SU-DHL-6 (cell line): ENCODE measurements at regions not wholly inside any gene's neighbourhood (a gene's known extent, or its start where the extent isn't known, plus 50 kb on each side); places are given as distances from the start of the nearest gene placed in this dataset.

Experiments used
- H2AFZ ChIP-seq: fragments of 200-600 bp; sonication (generic); 2 replicates; pipeline ENCODE4 v1.6.1; 2014; ENCODE audit warnings: low read depth, mild to moderate bottlenecking, moderate library complexity, mixed read lengths, antibody characterized with exemption, low read length; ENCODE audit not compliant: severe bottlenecking
- H3F3A ChIP-seq: fragments of 200-600 bp; shearing (Covaris generic); 2 replicates; pipeline ENCODE4 v1.6.0; 2016; ENCODE audit warnings: antibody characterized with exemption, mild to moderate bottlenecking; ENCODE audit not compliant: insufficient read depth
- H3K27ac ChIP-seq: fragments of 200-600 bp; sonication (generic); 2 replicates; pipeline ENCODE4 v1.5.1; 2016; ENCODE audit warnings: low read depth, mild to moderate bottlenecking, low read length, moderate library complexity, mixed read lengths
- H3K27me3 ChIP-seq: fragments of 200-600 bp; sonication (generic), shearing (Covaris generic); 2 replicates; pipeline ENCODE4 v1.6.0; 2014; ENCODE audit warnings: mild to moderate bottlenecking, low read length
- H3K36me3 ChIP-seq: fragments of 200-600 bp; sonication (generic); 2 replicates; pipeline ENCODE4 v1.6.1; 2014; ENCODE audit warnings: mild to moderate bottlenecking, low read length, mixed read lengths
- H3K4me2 ChIP-seq: fragments of 300-600, 200-600 bp; shearing (Covaris generic), sonication (generic); 2 replicates; pipeline ENCODE4 v1.6.0; 2014; ENCODE audit warnings: low read length, low read depth, mild to moderate bottlenecking; ENCODE audit not compliant: poor library complexity, severe bottlenecking
- H3K4me3 ChIP-seq: fragments of 200-600 bp; sonication (generic); 2 replicates; pipeline ENCODE4 v1.5.1; 2014; ENCODE audit warnings: antibody characterized with exemption, low read length, mild to moderate bottlenecking, mixed read lengths; ENCODE audit not compliant: insufficient read depth, poor library complexity, severe bottlenecking
- H3K79me2 ChIP-seq: fragments of 200-600 bp; sonication (generic); 2 replicates; pipeline ENCODE4 v1.6.1; 2014; ENCODE audit warnings: mild to moderate bottlenecking, low read length, moderate library complexity; ENCODE audit not compliant: insufficient read depth
- H3K9ac ChIP-seq: fragments of 200-600 bp; sonication (generic); 2 replicates; pipeline ENCODE4 v1.7.0; 2014; ENCODE audit warnings: mild to moderate bottlenecking, low read length
- H3K9me2 ChIP-seq: fragments of 200-600 bp; sonication (generic); replicated peaks from 2 replicates; pipeline ENCODE4 v1.6.1; 2014; ENCODE audit warnings: low read length; ENCODE audit not compliant: insufficient read depth
- H3K9me3 ChIP-seq: fragments of 200-600 bp; sonication (generic); 2 replicates; pipeline ENCODE4 v1.6.1; 2014; ENCODE audit warnings: low read length, mixed read lengths; ENCODE audit not compliant: insufficient read depth
- H4K20me1 ChIP-seq: fragments of 200-600 bp; sonication (generic); 2 replicates; pipeline ENCODE4 v1.6.1; 2014; ENCODE audit warnings: low read depth, mild to moderate bottlenecking, antibody characterized with exemption, low read length, moderate library complexity, mixed read lengths
- EZH2phosphoT487 ChIP-seq: fragments of 200-600 bp; sonication (generic), shearing (Covaris generic); conservative IDR thresholded peaks from 2 replicates; pipeline ENCODE4 v1.6.1; 2018; ENCODE audit warnings: mild to moderate bottlenecking, antibody characterized with exemption, low read length, moderate library complexity, mixed read lengths
- TF ChIP-seq, protein P1 (sequence below): fragments of 200-600 bp; sonication (generic); IDR thresholded peaks from one replicate; pipeline ENCODE4 v1.5.1; 2017; ENCODE audit warnings: antibody characterized with exemption, mild to moderate bottlenecking, low read length, moderate library complexity; ENCODE audit not compliant: insufficient read depth, poor library complexity, severe bottlenecking

DNA sequence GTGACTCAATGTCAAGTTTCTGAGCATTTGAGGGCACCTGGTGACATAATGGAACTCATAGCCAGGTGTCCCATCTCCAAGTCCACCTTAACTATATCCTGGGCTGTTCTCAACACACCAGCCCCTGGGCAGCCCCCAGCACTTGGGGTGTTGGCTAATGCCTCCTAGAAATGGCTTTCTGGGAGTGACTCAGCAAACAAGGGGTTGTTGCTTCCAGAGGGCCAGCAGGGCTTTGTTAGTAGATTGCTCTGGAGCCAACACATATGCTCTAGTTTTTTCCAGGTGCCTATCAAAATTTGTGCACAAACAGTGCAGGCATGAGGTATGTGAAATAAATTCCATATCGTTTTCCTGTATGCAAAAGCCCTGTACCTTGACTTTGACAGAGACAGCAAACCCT, 448.4 kb downstream of the SLC4A3 start:
- no peak overlapping the region for H3K4me3 ChIP-seq

DNA sequence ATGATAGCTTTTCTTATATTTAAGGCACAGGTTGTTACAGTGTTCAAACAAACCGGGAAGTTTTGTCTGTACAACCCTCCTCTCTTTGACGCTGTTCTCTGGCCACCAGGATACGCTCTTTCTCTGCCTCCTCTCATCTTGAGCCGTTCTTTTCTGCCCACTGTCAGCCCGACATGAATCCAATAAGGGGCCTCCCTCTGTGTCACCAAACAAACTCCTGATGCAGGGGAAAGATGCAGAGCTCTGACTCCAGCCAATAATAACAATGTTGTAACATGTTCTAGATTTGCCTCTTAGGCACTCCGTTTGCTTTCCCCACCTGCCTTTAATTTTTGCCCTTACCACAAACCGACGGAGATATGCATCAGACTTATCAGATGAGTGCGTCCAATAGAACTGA, 449.3 kb downstream of the SLC4A3 start:
- Histone ChIP-seq H3K79me2 (no peaks in the 10 kb centered on the region), H3K9me2 (no peaks in the 10 kb centered on the region), H4K20me1 (no peaks in the 10 kb centered on the region), H3F3A (no peaks in the 10 kb centered on the region), H3K27me3 (no peaks in the 10 kb centered on the region), H3K4me2 (no peak overlapping the region), H3K9me3 (no peaks in the 10 kb centered on the region), H2AFZ (no peak overlapping the region), H3K27ac (no peak overlapping the region), H3K4me3 (no peak overlapping the region), H3K9ac (no peak overlapping the region), H3K36me3 (no peaks in the 10 kb centered on the region)
- TF ChIP-seq, protein P1, sequence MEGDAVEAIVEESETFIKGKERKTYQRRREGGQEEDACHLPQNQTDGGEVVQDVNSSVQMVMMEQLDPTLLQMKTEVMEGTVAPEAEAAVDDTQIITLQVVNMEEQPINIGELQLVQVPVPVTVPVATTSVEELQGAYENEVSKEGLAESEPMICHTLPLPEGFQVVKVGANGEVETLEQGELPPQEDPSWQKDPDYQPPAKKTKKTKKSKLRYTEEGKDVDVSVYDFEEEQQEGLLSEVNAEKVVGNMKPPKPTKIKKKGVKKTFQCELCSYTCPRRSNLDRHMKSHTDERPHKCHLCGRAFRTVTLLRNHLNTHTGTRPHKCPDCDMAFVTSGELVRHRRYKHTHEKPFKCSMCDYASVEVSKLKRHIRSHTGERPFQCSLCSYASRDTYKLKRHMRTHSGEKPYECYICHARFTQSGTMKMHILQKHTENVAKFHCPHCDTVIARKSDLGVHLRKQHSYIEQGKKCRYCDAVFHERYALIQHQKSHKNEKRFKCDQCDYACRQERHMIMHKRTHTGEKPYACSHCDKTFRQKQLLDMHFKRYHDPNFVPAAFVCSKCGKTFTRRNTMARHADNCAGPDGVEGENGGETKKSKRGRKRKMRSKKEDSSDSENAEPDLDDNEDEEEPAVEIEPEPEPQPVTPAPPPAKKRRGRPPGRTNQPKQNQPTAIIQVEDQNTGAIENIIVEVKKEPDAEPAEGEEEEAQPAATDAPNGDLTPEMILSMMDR, result no peak
- TF ChIP-seq EZH2phosphoT487, result no peak

More for the DNA sequence above, 448.4 kb downstream of the SLC4A3 start:
- H3F3A ChIP-seq, result no peaks in the 10 kb centered on the region
- no peak overlapping the region for H3K27ac ChIP-seq
- H3K36me3 ChIP-seq, result no peaks in the 10 kb centered on the region
- H3K79me2 ChIP-seq, result no peaks in the 10 kb centered on the region
- no peaks in the 10 kb centered on the region for H4K20me1 ChIP-seq
- no peak overlapping the region for H3K9ac ChIP-seq
- H2AFZ ChIP-seq, result no peak overlapping the region
- H3K9me3 ChIP-seq, result no peaks in the 10 kb centered on the region
- H3K9me2 ChIP-seq, result no peaks in the 10 kb centered on the region
- H3K27me3 ChIP-seq, result no peaks in the 10 kb centered on the region
- H3K4me2 ChIP-seq, result no peak overlapping the region
- TF ChIP-seq EZH2phosphoT487, result no peak
- TF ChIP-seq, protein P1, result no peak

DNA sequence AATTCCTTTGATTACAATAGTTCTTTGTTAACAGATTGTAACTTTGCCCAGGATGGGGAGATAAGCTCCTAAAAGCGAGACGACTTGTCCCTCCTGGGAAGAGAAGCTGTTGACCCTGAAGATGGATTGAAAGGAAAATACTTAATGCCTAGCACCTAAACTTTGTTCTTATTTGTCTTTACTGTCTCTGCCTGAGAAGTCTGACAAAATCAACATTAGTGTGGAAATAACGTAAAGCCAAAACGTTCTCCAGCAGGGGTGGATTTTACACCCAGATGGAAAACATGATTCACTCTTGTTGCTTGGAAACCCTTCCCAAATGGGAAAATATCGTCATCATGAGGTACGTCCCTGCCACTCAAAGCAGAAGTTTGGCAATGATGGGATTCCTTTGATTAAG, 450.1 kb downstream of the SLC4A3 start:
- no peak overlapping the region for H3K4me2 ChIP-seq
- H3K27me3 ChIP-seq, result no peaks in the 10 kb centered on the region
- TF ChIP-seq EZH2phosphoT487, result no peak
- TF ChIP-seq, protein P1, result no peak
- H3K9me3 ChIP-seq, result no peaks in the 10 kb centered on the region
- H2AFZ ChIP-seq, result no peak overlapping the region
- H3K79me2 ChIP-seq, result no peaks in the 10 kb centered on the region
- no peaks in the 10 kb centered on the region for H3F3A ChIP-seq
- H3K4me3 ChIP-seq, result no peak overlapping the region
- no peak overlapping the region for H3K9ac ChIP-seq
- no peaks in the 10 kb centered on the region for H3K36me3 ChIP-seq
- no peaks in the 10 kb centered on the region for H3K9me2 ChIP-seq
- H4K20me1 ChIP-seq, result no peaks in the 10 kb centered on the region
- no peak overlapping the region for H3K27ac ChIP-seq

DNA sequence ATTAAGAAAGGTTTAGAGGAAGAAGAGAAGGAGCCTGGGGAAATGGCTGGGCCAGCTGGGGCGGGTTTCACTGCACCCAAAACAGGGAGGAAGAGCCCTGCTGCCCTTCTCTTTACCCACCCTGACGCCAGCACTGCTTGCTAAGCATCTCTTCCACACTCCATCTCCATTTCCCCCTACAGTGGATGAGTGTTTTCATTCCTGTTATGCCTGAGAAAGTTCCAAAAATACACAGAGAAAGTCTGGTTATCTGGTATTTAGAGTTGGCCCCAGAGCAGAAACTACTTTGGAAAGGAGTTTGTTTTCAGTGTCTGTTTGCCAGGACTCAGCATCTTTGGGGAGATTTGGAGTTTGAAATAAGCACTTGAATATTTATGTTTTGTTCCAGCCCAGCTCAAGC, 451.0 kb downstream of the SLC4A3 start:
- no peak overlapping the region for H2AFZ ChIP-seq
- H3K9ac ChIP-seq, result no peak overlapping the region
- TF ChIP-seq, protein P1, result no peak
- TF ChIP-seq EZH2phosphoT487, result no peak
- no peak overlapping the region for H3K27ac ChIP-seq
- H3K36me3 ChIP-seq, result no peaks in the 10 kb centered on the region
- no peaks in the 10 kb centered on the region for H3K9me3 ChIP-seq
- no peak overlapping the region for H3K4me3 ChIP-seq
- no peaks in the 10 kb centered on the region for H3K79me2 ChIP-seq
- no peaks in the 10 kb centered on the region for H3K27me3 ChIP-seq
- H3F3A ChIP-seq, result no peaks in the 10 kb centered on the region
- no peaks in the 10 kb centered on the region for H4K20me1 ChIP-seq
- no peak overlapping the region for H3K4me2 ChIP-seq
- H3K9me2 ChIP-seq, result no peaks in the 10 kb centered on the region
